Osteoblast (primary cell): ENCODE measurements at regions not wholly inside any gene's neighbourhood (a gene's known extent, or its start where the extent isn't known, plus 50 kb on each side); places are given as distances from the start of the nearest gene placed in this dataset.

Source experiments
- DNase-seq: peaks from one replicate; pipeline ENCODE4 v3.0.0; 2011; ENCODE audit warnings: low spot score, mixed read lengths; ENCODE audit not compliant: insufficient read length; ENCODE audit errors: missing footprints
- H2AFZ ChIP-seq: 2 replicates; pipeline ENCODE4 v1.6.0; 2011; ENCODE audit warnings: mild to moderate bottlenecking, low read length
- H3K27ac ChIP-seq: 2 replicates; pipeline ENCODE4 v1.5.1; 2011; ENCODE audit warnings: mild to moderate bottlenecking, low read depth, low read length, moderate library complexity
- H3K27me3 ChIP-seq: 2 replicates; pipeline ENCODE4 v1.6.0; 2012; ENCODE audit warnings: mild to moderate bottlenecking, control low read depth, inconsistent platforms, low read length, moderate library complexity; ENCODE audit not compliant: insufficient read depth
- H3K36me3 ChIP-seq: 2 replicates; pipeline ENCODE4 v1.5.1; 2011; ENCODE audit warnings: mild to moderate bottlenecking, low read length, control low read depth, moderate library complexity; ENCODE audit not compliant: insufficient read depth
- H3K4me1 ChIP-seq: 2 replicates; pipeline ENCODE4 v1.5.1; 2011; ENCODE audit warnings: mild to moderate bottlenecking, low read length, control low read depth, moderate library complexity; ENCODE audit not compliant: insufficient read depth
- H3K4me2 ChIP-seq: 2 replicates; pipeline ENCODE4 v1.6.0; 2011; ENCODE audit warnings: mild to moderate bottlenecking, low read length; ENCODE audit not compliant: insufficient read depth
- H3K4me3 ChIP-seq: fragments of 200-600 bp; sonication (generic); 3 replicates; pipeline ENCODE4 v1.5.1; 2012; ENCODE audit warnings: mild to moderate bottlenecking, low read length, inconsistent platforms; ENCODE audit not compliant: insufficient read depth
- H3K79me2 ChIP-seq: 2 replicates; pipeline ENCODE4 v1.6.0; 2012; ENCODE audit warnings: mild to moderate bottlenecking, low read length, control low read depth, inconsistent platforms; ENCODE audit not compliant: insufficient read depth
- H3K9me3 ChIP-seq: 2 replicates; pipeline ENCODE4 v1.5.1; 2011; ENCODE audit warnings: low read depth, low read length, control low read depth
- H4K20me1 ChIP-seq: 2 replicates; pipeline ENCODE4 v1.6.0; 2012; ENCODE audit warnings: mild to moderate bottlenecking, low read length, control low read depth; ENCODE audit not compliant: insufficient read depth
- TF ChIP-seq, protein P1 (sequence below): IDR thresholded peaks from 2 replicates; pipeline ENCODE4 v1.5.1; 2011; ENCODE audit warnings: mild to moderate bottlenecking, low read depth, low read length, moderate library complexity; ENCODE audit errors: extremely low read depth

GRCh38 chr7:22962775-22963350 is 51.1 kb downstream of the HYCC1 start:
- TF ChIP-seq, protein P1, sequence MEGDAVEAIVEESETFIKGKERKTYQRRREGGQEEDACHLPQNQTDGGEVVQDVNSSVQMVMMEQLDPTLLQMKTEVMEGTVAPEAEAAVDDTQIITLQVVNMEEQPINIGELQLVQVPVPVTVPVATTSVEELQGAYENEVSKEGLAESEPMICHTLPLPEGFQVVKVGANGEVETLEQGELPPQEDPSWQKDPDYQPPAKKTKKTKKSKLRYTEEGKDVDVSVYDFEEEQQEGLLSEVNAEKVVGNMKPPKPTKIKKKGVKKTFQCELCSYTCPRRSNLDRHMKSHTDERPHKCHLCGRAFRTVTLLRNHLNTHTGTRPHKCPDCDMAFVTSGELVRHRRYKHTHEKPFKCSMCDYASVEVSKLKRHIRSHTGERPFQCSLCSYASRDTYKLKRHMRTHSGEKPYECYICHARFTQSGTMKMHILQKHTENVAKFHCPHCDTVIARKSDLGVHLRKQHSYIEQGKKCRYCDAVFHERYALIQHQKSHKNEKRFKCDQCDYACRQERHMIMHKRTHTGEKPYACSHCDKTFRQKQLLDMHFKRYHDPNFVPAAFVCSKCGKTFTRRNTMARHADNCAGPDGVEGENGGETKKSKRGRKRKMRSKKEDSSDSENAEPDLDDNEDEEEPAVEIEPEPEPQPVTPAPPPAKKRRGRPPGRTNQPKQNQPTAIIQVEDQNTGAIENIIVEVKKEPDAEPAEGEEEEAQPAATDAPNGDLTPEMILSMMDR, result no peak
- Histone ChIP-seq H2AFZ (no peak overlapping the region), H4K20me1 (no peaks in the 10 kb centered on the region), H3K27me3 (no peaks in the 10 kb centered on the region), H3K36me3 (peaks cover 48% of the 10 kb centered on the region), H3K79me2 (peaks cover 2% of the 10 kb centered on the region), H3K4me3 (no peak overlapping the region), H3K9me3 (no peaks in the 10 kb centered on the region), H3K4me1 (peaks cover 4% of the 10 kb centered on the region), H3K4me2 (no peak overlapping the region), H3K27ac (no peak overlapping the region)
- DNase-seq, result peak; percentile 55

DNA sequence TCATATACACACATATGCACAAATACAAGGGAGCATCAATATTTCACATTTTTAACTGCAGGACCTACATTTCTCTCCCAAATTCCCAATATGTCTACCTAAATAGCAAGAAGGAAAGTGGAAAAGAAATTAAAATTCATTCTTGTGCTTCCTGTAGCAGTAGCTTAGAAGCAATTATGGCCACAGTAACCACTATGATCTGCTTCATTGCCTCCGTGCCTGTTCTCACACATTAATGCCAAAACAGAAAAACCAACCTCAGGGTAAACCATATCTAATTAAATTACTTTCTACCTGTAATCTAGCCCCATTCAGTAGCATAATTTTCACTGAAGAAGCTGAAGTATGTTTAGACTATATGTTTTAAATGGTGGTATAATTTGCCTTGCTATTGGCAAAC is 55.2 kb downstream of the HYCC1 start:
- Histone ChIP-seq H3K79me2 (no peaks in the 10 kb centered on the region), H3K27me3 (no peaks in the 10 kb centered on the region), H3K36me3 (peaks cover 45% of the 10 kb centered on the region), H2AFZ (no peak overlapping the region), H3K4me3 (no peak overlapping the region), H3K4me2 (no peak overlapping the region), H3K9me3 (no peaks in the 10 kb centered on the region), H3K4me1 (peaks cover 4% of the 10 kb centered on the region), H4K20me1 (no peaks in the 10 kb centered on the region), H3K27ac (no peak overlapping the region)
- DNase-seq, result no peak
- TF ChIP-seq, protein P1, result no peak

- Histone ChIP-seq H3K79me2 (peaks cover 2% of the 10 kb centered on the region), H3K9me3 (no peaks in the 10 kb centered on the region), H3K27ac (no peak overlapping the region), H2AFZ (no peak overlapping the region), H3K4me2 (no peak overlapping the region), H3K4me3 (no peak overlapping the region), H3K36me3 (peaks cover 10% of the 10 kb centered on the region), H3K27me3 (no peaks in the 10 kb centered on the region), H3K4me1 (peaks cover 4% of the 10 kb centered on the region), H4K20me1 (no peaks in the 10 kb centered on the region)
- TF ChIP-seq, protein P1, result no peak
- DNase-seq, result no peak
These were observed 59.7 kb downstream of the HYCC1 start for GRCh38 chr7:22954251-22954650.

GRCh38 chr7:22952306-22953015 is 61.5 kb downstream of the HYCC1 start:
- Histone ChIP-seq H2AFZ (no peak overlapping the region), H3K4me2 (no peak overlapping the region), H3K27me3 (no peaks in the 10 kb centered on the region), H3K79me2 (peaks cover 2% of the 10 kb centered on the region), H4K20me1 (no peaks in the 10 kb centered on the region), H3K27ac (no peak overlapping the region), H3K4me1 (peaks cover 4% of the 10 kb centered on the region), H3K4me3 (no peak overlapping the region), H3K9me3 (no peaks in the 10 kb centered on the region), H3K36me3 (peaks cover 17% of the 10 kb centered on the region)
- TF ChIP-seq, protein P1, result no peak
- DNase-seq, result no peak
